GM23338 (cell line): ENCODE measurements at regions not wholly inside any gene's neighbourhood (a gene's known extent, or its start where the extent isn't known, plus 50 kb on each side); places are given as distances from the start of the nearest gene placed in this dataset.

ENCODE experiments used
- ATAC-seq: fragments of 200-7000 bp; cut with Tn5 transposase; 3 replicates; pipeline ENCODE4 v1.9.1; 2020
- DNase-seq: peaks from one replicate; pipeline ENCODE4 v3.0.0-alpha.2; 2015; ENCODE audit warnings: low spot score
- H2AFZ ChIP-seq: fragments of 200-600 bp; sonication (generic); 2 replicates; pipeline ENCODE4 v1.8.0; 2016; ENCODE audit warnings: antibody characterized with exemption, mild to moderate bottlenecking, moderate library complexity
- H3F3A ChIP-seq: fragments of 200-600 bp; sonication (generic); replicated peaks from 2 replicates; pipeline ENCODE4 v1.8.0; 2017; ENCODE audit warnings: antibody characterized with exemption, mixed run types, low read depth
- H3K27ac ChIP-seq: fragments of 200-600 bp; sonication (generic); 2 replicates; pipeline ENCODE4 v1.6.1; 2016; ENCODE audit warnings: low read depth
- H3K27me3 ChIP-seq: fragments of 200-600 bp; sonication (generic); 2 replicates; pipeline ENCODE4 v1.8.0; 2016; ENCODE audit warnings: mild to moderate bottlenecking, mixed run types, moderate library complexity; ENCODE audit not compliant: insufficient read depth
- H3K36me3 ChIP-seq: fragments of 200-600 bp; sonication (generic); 2 replicates; pipeline ENCODE4 v1.8.0; 2016; ENCODE audit warnings: mild to moderate bottlenecking; ENCODE audit not compliant: insufficient read depth
- H3K4me1 ChIP-seq: fragments of 200-600 bp; sonication (generic); 2 replicates; pipeline ENCODE4 v1.8.0; 2016; ENCODE audit warnings: mild to moderate bottlenecking, moderate library complexity; ENCODE audit not compliant: insufficient read depth
- H3K4me2 ChIP-seq: fragments of 200-600 bp; sonication (generic); 2 replicates; pipeline ENCODE4 v1.7.1; 2017; ENCODE audit warnings: mixed run types
- H3K4me3 ChIP-seq: fragments of 200-600 bp; sonication (generic); 2 replicates; pipeline ENCODE4 v1.6.1; 2016; ENCODE audit warnings: mixed run types
- H3K79me2 ChIP-seq: fragments of 200-600 bp; sonication (generic); replicated peaks from 2 replicates; pipeline ENCODE4 v1.8.0; 2017; ENCODE audit warnings: mild to moderate bottlenecking; ENCODE audit not compliant: insufficient read depth
- H3K9me2 ChIP-seq: fragments of 200-600 bp; sonication (generic); 2 replicates; pipeline ENCODE4 v1.8.0; 2017; ENCODE audit not compliant: insufficient read depth
- H4K20me1 ChIP-seq: fragments of 200-600 bp; sonication (generic); replicated peaks from 2 replicates; pipeline ENCODE4 v1.8.0; 2017; ENCODE audit warnings: mild to moderate bottlenecking; ENCODE audit not compliant: insufficient read depth
- H3K27ac Mint-ChIP-seq: 2 replicates; pipeline ENCODE4 v1.8.0; 2020; ENCODE audit warnings: inconsistent platforms, mild to moderate bottlenecking, moderate library complexity, mixed read lengths
- H3K27me3 Mint-ChIP-seq: 3 replicates; pipeline ENCODE4 v1.8.0; 2022; ENCODE audit warnings: low read depth, mild to moderate bottlenecking, moderate library complexity, mixed read lengths, inconsistent platforms; ENCODE audit not compliant: insufficient read depth, poor library complexity
- H3K36me3 Mint-ChIP-seq: 3 replicates; pipeline ENCODE4 v1.8.0; 2021; ENCODE audit warnings: low read depth, mild to moderate bottlenecking, inconsistent platforms, moderate library complexity, mixed read lengths
- H3K4me1 Mint-ChIP-seq: 3 replicates; pipeline ENCODE4 v1.8.0; 2020; ENCODE audit warnings: mild to moderate bottlenecking, inconsistent platforms, mixed read lengths
- H3K4me3 Mint-ChIP-seq: 3 replicates; pipeline ENCODE4 v1.8.0; 2021; ENCODE audit warnings: moderate library complexity, mild to moderate bottlenecking, inconsistent platforms, mixed read lengths
- H3K9me3 Mint-ChIP-seq: 3 replicates; pipeline ENCODE4 v1.8.0; 2020; ENCODE audit warnings: moderate library complexity, mild to moderate bottlenecking, inconsistent platforms, mixed read lengths
- EZH2 ChIP-seq: fragments of 200-600 bp; sonication (generic); IDR thresholded peaks from one replicate; pipeline ENCODE4 v1.8.0; 2017; ENCODE audit warnings: antibody characterized with exemption, mild to moderate bottlenecking, low read depth; ENCODE audit not compliant: unreplicated experiment
- EZH2phosphoT487 ChIP-seq: fragments of 200-600 bp; sonication (generic); IDR thresholded peaks from one replicate; pipeline ENCODE4 v1.8.1; 2018; ENCODE audit warnings: antibody characterized with exemption; ENCODE audit not compliant: unreplicated experiment
- NANOG ChIP-seq: IDR thresholded peaks from 2 replicates; pipeline ENCODE4 v1.6.1; 2016; ENCODE audit warnings: antibody characterized with exemption, borderline replicate concordance
- POLR2AphosphoS5 ChIP-seq: IDR thresholded peaks from 2 replicates; pipeline ENCODE4 v1.6.1; 2016; ENCODE audit warnings: antibody characterized with exemption, low read depth
- REST ChIP-seq: IDR thresholded peaks from one replicate; pipeline ENCODE4 v1.6.1; 2018; ENCODE audit warnings: antibody characterized with exemption; ENCODE audit not compliant: unreplicated experiment
- STAT1 ChIP-seq: IDR thresholded peaks from one replicate; pipeline ENCODE4 v1.6.1; 2016; ENCODE audit warnings: antibody characterized with exemption; ENCODE audit not compliant: unreplicated experiment
- ZNF331 ChIP-seq: fragments of 250-450 bp; sonication (Bioruptor Pico); IDR thresholded peaks from 2 replicates; pipeline ENCODE4 v1.5.0; 2020; ENCODE audit warnings: low read depth, mild to moderate bottlenecking, moderate library complexity
- TF ChIP-seq, protein P1 (sequence below), 2 experiments: fragments of 200-600 bp in 1 of 2; sonication (generic) in 1 of 2; conservative IDR thresholded peaks; 2 replicates each; pipeline versions ENCODE4 v1.5.1 to v1.6.1; 2016 to 2017; ENCODE audit warnings: antibody characterized with exemption in 2 of 2, low read depth in 2 of 2, mild to moderate bottlenecking in 2 of 2, moderate library complexity in 1 of 2

DNA sequence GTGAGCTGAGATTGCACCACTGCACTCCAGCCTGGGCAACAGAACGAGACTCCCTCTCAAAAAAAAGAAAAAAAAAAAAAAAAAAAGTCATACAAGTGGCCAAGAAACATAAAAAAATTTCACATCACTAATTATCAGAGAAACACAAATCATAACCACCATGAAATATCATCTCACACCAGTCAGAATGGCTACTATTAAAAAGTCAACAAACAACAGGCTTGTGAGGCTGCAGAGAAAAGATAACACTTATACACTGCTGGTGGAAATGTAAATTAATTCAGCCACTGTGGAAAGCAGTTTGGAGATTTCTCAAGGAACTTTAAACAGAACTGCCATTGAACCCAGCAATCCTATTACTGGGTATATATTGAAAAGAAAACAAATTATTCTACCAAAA is 291.1 kb upstream of the MCTP2 start (continued):
- TF ChIP-seq, protein P1, sequence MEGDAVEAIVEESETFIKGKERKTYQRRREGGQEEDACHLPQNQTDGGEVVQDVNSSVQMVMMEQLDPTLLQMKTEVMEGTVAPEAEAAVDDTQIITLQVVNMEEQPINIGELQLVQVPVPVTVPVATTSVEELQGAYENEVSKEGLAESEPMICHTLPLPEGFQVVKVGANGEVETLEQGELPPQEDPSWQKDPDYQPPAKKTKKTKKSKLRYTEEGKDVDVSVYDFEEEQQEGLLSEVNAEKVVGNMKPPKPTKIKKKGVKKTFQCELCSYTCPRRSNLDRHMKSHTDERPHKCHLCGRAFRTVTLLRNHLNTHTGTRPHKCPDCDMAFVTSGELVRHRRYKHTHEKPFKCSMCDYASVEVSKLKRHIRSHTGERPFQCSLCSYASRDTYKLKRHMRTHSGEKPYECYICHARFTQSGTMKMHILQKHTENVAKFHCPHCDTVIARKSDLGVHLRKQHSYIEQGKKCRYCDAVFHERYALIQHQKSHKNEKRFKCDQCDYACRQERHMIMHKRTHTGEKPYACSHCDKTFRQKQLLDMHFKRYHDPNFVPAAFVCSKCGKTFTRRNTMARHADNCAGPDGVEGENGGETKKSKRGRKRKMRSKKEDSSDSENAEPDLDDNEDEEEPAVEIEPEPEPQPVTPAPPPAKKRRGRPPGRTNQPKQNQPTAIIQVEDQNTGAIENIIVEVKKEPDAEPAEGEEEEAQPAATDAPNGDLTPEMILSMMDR (conservative IDR thresholded peaks at IDR 0.05; ENCODE audit: low read depth in 2 of 2): no peak
- TF ChIP-seq EZH2 (no peak), REST (no peak), STAT1 (no peak), ZNF331 (CRISPR knock-in tag) (no peak), NANOG (no peak)

DNA sequence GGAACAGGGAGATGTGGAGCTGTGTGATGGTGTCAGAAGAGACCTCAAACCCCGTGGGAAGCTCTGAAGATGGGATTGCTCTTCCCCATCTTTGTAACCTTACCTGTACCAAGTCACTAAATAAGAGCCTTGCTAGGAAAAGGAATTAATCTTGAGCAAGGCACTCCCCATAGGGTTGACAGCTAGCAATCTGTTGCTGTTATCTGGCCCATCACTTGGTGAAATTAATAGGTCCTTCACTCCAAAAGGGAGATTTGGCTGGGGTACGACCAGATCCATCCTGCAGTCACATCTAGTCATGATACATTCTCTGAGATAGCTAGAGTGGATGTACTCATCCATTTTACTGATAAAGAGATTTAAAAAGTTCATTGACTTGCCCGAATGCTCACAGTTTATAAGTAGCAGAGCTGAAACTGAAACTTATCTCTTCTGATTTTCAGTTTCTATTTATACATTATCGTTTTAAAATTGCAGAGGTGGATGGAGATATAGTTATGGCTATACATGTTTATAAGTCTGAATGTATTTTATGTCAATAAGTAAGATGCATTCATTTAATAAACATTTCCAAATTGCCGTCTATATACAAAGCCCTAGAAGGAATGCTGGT is 299.1 kb upstream of the MCTP2 start:
- H3F3A ChIP-seq: no peaks in the 10 kb centered on the region
- H2AFZ ChIP-seq: no peak overlapping the region
- H3K36me3 ChIP-seq: no peaks in the 10 kb centered on the region
- no peaks in the 10 kb centered on the region for H4K20me1 ChIP-seq
- H3K4me3 ChIP-seq: no peak overlapping the region
- H3K4me1 Mint-ChIP-seq: peaks cover 8% of the 10 kb centered on the region
- no peaks in the 10 kb centered on the region for H3K27me3 ChIP-seq
- TF ChIP-seq POLR2AphosphoS5: no peak
- TF ChIP-seq EZH2phosphoT487: no peak
- TF ChIP-seq REST: no peak
- no peak for TF ChIP-seq STAT1
- no peak for ATAC-seq
- no peaks in the 10 kb centered on the region for H3K36me3 Mint-ChIP-seq
- no peaks in the 10 kb centered on the region for H3K9me3 Mint-ChIP-seq
- 0 out of 2 replicates have a peak, but pooled peaks cover 2% of the 10 kb centered on the region for H3K9me2 ChIP-seq
- H3K4me1 ChIP-seq: no peaks in the 10 kb centered on the region; the same call in 1 of the 2 replicates
- no peak overlapping the region for H3K27ac ChIP-seq
- no peak overlapping the region for H3K4me2 ChIP-seq
- H3K4me3 Mint-ChIP-seq: no peak overlapping the region
- no peak for DNase-seq
- peaks cover 2% of the 10 kb centered on the region for H3K27me3 Mint-ChIP-seq
- no peak overlapping the region for H3K27ac Mint-ChIP-seq
- no peaks in the 10 kb centered on the region for H3K79me2 ChIP-seq
